HG02885 (cell line): ENCODE measurements at regions not wholly inside any gene's neighbourhood (a gene's known extent, or its start where the extent isn't known, plus 50 kb on each side); places are given as distances from the start of the nearest gene placed in this dataset.
"Not testable (repeated sequence)": the region's sequence is repeated elsewhere in the genome, so short reads cannot be mapped to it uniquely, and the experiment has no call there.

Source experiments
- ATAC-seq: cut with Tn5 transposase; IDR thresholded peaks from one replicate; pipeline ENCODE4 v1.9.1; 2021; ENCODE audit warnings: mild to moderate bottlenecking; ENCODE audit not compliant: unreplicated experiment, poor library complexity

DNA sequence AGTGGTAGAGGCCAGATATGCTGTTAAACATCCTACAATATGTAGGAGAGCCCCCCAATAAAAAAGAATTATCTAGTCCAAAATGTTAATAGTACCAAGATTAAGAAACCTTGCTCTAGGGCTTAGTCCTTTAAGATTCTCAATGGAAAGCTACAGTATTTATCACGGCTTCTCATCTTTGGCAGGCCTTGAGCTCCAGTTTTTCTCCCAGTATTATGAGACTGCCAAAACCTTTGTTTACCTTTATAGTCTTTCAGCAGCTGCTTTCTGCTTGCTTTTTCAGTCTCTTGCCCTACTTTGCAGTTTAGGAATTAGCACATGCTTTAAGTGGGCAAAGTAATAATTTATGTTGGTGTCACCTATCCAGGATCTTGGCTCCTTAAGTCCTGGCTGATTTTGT lies 59.7 kb downstream of the NHLRC1 start:
- no peak for ATAC-seq

DNA sequence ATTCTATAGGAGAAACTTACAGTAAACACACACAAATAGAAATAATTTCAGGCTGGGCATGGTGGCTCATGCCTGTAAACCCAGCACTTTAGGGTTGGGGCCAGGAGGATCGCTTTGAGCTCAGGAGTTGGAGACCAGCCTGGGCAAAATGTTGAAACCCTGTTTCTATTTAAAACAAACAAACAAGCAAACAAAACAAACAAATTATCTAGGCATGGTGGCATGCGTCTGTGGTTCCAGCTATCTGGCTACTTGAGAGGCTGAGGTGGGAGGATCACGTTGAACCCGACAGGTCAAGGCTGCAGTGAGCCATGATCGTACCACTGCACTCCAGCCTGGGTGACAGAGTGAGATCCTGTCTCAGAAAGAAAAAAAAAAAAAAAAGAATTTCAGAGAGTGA lies 64.0 kb downstream of the NHLRC1 start:
- no peak for ATAC-seq

DNA sequence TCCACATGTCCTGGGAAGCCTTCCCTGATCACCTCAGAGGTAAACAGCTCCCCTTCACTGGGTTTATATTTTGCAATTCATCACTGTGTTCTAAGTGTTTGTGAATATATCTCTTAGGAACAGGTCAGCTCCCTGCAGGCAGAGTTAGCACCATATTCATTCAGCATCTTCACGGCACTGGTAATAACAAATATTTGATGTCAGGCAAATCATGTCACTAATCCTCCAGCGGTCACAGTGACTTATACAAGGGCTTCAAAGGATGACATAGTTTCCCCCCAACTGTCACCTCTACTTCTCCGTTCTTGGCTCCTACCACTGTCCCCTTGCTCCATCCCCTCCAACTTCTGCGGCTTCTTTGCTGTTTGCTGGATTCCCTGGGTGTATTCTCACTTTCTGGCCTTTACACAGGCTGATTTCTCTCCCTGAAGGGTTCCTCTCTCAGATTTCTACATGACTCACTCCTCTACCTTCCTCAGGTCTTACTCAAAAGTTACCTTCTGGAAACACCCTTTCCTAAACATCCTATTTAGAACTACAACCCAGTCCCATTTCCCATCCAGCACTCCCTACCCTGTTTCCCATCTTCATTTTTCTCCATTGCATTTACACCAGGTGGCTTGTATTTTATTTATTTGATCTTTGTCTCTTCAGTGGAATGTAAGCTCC lies 66.6 kb downstream of the NHLRC1 start:
- no peak for ATAC-seq

DNA sequence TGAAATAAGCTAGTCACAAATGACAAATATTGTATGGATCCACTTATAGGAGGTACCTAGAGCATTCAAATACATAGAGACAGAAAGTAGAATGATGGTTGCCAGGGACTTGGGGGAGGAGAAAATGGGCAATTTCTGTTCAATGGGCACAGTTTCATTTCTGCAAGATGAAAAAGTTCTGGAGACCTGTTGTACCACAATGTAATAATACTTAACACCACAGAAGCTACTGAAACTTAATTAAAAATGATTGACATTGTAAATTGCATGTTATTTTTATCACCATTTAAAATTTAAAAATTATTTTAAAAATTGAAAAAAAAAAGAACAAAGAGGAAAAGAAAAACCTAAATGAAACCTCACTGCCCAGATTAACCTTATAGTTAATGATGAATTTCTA lies 67.4 kb downstream of the NHLRC1 start:
- ATAC-seq, result no peak

DNA sequence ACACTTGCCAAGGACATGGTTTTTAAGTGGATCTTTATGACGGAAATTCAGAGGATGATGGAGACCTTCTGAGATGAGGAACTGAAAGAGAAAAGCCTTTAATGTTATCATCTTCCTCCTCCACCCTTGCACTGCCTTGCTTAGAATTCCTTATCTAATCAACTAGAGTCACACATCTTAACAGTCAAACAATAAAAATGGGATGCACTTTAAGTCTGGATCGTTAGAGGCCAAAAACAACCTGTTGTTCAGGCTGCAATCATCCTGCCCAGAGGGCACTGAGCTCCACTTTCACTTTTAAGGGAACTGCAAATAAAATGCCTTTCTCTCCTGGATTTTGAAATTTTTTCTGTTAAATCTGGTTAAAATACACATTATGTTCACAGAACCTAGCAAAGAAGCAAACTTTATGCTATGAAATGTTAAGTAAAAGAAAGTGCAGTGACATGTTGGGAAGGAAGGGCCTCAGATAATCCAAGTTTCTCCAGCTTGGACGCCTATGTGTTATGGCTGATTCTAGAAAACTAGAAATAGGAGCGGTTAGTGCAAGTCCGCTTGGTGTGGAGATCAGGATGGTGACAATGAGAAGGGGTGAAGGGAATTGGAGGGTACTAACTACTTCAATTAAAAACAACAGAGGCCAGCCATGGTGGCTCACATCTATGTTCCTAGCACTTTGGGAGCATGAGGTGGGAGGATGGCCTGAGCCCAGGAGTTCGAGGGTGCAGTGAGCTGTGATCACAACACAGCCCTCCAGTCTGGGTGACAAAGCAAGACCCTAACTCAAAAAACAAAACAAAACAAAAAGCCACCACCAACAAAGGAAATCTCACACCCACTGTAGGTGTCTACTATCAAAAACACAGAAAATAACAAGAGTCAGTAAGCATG lies 66.4 kb upstream of the KIF13A start:
- no peak for ATAC-seq

DNA sequence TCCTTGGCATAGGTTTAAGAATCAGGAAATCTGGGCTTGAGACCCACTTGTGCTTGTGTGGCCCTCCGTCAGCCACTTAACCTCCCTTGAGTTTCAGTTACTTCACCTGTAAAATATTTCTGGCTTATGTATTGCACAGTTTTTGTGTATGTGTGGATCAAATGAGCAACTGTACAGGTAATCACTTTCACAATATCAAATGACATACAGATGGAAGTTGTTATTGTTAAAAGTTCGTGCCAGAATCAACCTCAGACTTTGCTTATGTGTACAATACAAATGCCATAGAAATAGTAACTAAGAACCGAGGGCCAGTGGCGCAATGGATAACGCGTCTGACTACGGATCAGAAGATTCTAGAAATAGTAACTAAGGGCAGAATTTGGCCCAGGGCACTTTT lies 65.6 kb upstream of the KIF13A start:
- ATAC-seq, result no peak

DNA sequence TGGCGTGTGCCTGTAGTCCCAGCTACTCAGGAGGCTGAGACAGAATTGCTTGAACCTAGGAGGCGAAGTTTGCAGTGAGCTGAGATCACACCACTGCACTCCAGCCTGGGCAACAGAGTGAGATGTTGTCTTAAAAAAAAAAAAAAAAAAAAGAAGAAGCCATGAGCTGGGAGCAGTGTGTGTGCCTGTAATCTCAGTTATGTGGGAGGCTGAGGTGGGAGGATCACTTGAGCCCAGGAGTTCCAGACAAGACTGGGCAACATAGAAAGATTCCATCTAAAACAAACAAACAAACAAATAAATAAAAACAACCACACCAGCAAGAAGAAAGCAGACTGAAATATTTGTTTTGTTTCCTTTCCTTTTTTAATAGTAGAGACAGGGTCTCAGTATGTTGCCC lies 62.2 kb upstream of the KIF13A start:
- no peak for ATAC-seq

DNA sequence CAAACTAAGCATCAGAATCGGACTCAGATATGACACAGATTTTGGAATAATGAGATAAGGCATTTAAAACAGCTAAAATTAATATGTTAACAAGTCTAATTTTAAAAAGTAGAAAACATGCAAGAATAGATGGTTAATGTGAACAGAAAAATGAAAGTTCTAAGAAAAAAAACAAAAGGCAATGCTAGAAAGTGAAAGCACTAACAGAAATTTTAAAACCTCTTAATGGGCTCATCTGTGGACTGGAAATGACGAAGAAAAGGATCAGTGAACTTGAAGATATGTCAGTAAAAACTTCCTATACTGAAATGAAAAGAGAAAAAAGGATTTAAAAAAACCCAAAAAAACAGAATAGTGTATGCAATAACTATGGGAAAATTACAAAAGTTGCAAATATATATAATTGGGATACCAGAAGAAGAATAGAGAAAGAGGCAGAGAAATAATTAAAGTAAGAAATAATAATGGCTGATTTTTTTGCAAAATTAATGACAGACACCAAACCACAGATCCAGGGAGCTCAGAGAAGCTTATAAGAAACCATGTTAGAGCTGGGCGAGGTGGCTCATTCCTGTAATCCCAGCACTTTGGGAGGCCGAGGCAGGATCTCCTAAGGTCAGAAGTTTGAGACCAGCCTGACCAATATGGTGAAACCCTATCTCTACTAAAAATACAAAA lies 61.7 kb upstream of the KIF13A start:
- peak; percentile 50 for ATAC-seq

DNA sequence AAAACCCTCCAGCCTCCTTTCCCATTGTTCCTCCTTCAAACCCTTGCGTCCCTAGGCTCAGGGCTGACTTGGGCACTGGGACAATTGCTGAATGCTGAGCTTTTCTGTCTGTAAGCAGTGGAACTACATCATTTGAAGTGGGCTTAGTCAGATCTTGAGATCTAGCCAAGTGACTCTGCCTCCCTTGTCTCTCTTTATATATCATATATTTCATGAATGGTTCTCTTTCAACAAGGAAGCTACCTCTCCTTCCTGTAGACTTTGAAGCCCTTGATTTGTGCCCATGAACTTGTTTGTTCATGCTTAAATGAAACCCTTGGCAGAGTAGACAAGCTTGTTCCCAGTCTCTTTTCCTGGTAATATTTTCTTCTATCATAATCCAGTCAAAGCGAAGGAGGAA lies 60.0 kb upstream of the KIF13A start:
- no peak for ATAC-seq

DNA sequence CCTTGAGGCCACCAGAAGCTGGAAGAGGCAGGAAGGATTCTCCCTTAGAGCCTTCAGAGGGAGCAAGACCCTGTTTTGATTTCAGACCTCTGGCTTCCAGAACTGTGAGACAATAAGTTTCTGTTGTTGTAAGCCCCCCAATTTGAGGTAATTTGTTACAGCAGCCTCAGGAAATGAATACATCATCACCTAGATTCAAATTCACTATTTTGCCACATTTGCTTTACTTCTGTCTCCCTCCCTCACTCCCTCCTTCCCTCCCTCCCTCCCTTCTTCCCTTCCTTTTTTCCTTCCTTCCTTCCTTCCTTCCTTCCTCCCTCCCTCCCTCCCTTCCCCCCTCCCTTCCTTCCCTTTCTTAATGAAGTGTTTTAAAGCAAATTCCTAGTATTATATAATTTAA lies 58.1 kb upstream of the KIF13A start:
- ATAC-seq, result no peak

DNA sequence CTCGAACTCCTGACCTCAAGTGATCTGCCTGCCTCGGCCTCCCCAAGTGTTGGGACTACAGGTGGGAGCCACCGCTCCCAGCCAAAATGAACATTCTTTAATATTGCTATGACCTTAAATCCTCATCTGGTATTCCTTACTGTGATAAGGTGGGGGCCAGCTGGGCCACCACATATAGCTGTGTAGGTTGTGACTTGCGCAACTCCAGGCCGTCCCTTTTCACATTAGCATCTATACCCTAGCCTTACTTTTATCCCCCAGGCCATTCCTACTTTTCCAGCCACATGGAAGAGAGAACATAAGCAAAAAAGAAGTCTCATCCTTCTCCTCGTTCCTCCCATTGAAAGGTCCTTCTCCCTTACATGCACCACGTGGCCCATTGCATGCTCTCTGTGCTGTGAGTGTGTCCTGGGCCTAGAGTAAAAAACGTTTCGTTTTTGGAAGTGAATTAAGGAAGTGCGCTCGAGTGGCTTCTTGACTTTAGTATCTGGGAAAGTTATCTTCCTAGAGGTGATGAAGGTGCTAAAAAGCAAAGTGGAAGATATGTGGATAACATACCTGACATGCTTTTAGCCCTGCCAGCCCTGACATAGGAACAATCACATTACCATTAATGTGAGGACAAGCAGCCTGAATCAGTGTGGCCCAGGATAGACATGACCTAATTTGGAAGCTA lies 56.8 kb upstream of the KIF13A start:
- no peak for ATAC-seq

DNA sequence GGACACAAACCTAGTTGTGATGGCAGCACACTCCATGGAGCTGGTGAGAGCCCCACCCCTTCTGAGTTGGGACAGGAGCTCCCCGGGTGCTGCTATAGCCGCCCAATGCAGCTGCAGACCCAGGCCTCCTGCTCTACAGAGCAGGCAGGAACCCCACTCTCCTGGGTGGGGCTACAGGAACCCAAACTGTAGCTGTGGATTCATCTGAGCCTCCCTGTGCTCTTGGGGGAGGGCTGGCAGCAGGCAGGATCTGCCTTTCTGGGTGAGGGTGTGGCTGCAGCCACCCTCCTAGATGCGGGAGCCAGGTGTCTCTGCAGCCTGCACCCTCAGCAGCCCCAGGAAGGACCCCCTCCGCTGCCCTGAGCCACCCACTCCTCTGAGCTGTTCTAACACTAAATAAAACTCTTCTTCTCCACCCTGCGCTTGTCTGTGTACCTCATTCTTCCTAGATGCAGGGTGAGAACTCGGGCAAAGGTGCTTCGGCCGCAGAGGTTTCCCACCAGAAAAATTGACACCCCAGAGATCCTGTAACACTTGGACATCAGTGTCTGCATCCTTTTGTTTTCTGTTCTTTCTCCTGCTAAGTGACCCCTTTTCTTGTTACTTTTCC lies 55.2 kb upstream of the KIF13A start:
- no peak for ATAC-seq

DNA sequence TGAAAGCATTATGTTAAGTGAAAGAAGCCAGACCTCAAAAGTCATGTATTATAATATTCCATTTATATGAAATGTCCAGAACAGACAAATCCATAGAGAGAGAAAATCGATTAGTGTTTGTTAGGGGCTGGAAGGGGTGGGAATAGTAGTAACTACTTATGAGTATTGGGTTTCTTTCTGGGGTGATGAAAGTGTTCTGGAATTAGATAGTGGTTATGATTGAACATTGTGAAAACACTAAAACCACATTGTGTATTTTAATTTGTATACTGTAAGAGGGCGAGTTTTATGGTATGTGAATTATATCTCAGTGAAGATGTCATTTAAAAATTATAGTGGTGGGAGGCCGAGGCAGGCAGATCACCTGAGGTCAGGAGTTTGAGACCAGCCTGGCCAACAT lies 52.0 kb upstream of the KIF13A start:
- no peak for ATAC-seq

DNA sequence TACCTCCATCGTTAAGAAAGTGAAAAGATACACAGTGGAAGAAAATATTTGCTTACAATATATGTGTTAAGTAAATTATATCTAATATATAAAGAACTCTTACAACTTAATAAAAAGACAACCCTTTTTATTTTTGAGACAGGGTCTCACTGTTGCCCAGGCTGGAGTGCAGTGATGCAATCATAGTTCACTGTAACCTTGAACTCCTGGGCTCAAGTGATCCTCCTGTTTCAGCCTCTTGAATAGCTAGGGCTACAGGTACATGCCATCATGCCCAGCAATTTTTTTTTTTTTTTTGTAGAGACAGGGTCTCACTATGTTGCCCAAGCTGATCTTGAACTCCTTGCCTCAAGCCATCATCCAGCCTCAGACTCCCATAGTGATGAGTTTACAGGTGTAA lies 50.8 kb upstream of the KIF13A start:
- not testable (repeated sequence) for ATAC-seq
